NT2/D1 (cell line): ENCODE measurements at regions not wholly inside any gene's neighbourhood (a gene's known extent, or its start where the extent isn't known, plus 50 kb on each side); places are given as distances from the start of the nearest gene placed in this dataset.

ENCODE experiments used
- DNase-seq: peaks from one replicate; pipeline ENCODE4 v3.0.0-alpha.2; 2011; ENCODE audit warnings: low read depth, low spot score
- H3K27me3 ChIP-seq: 2 replicates; pipeline ENCODE4 v1.6.0; 2011; ENCODE audit warnings: mild to moderate bottlenecking; ENCODE audit not compliant: insufficient read length, insufficient read depth
- H3K36me3 ChIP-seq: 2 replicates; pipeline ENCODE4 v1.6.1; 2011; ENCODE audit warnings: mild to moderate bottlenecking, low read length, mixed read lengths; ENCODE audit not compliant: insufficient read depth, insufficient read length
- H3K4me1 ChIP-seq: 2 replicates; pipeline ENCODE4 v1.5.1; 2011; ENCODE audit not compliant: insufficient read depth, insufficient read length
- H3K4me3 ChIP-seq: 2 replicates; pipeline ENCODE4 v1.5.1; 2011; ENCODE audit warnings: low read depth; ENCODE audit not compliant: insufficient read length
- H3K9ac ChIP-seq: 2 replicates; pipeline ENCODE4 v1.6.0; 2011; ENCODE audit warnings: low read depth; ENCODE audit not compliant: insufficient read length
- H3K9me3 ChIP-seq: 2 replicates; pipeline ENCODE4 v1.5.1; 2011; ENCODE audit warnings: mild to moderate bottlenecking, low read length; ENCODE audit not compliant: insufficient read depth
- SUZ12 ChIP-seq: IDR thresholded peaks from 2 replicates; pipeline ENCODE4 v1.6.1; 2011; ENCODE audit not compliant: insufficient read length, insufficient read depth; ENCODE audit errors: extremely low read depth
- YY1 ChIP-seq: IDR thresholded peaks from 2 replicates; pipeline ENCODE4 v1.6.1; 2011; ENCODE audit not compliant: insufficient read length, insufficient read depth
- ZNF274 ChIP-seq: IDR thresholded peaks from 2 replicates; pipeline ENCODE4 v1.6.1; 2011; ENCODE audit warnings: mild to moderate bottlenecking, low read depth, low read length

GRCh38 chr2:145260081-145260480, 740.2 kb upstream of the ZEB2 start:
- DNase-seq: no peak
- no peaks in the 10 kb centered on the region for H3K36me3 ChIP-seq
- no peak for TF ChIP-seq SUZ12
- no peak for TF ChIP-seq YY1
- TF ChIP-seq ZNF274: no peak
- H3K27me3 ChIP-seq: no peaks in the 10 kb centered on the region
- H3K9ac ChIP-seq: no peak overlapping the region
- H3K9me3 ChIP-seq: no peaks in the 10 kb centered on the region
- no peaks in the 10 kb centered on the region for H3K4me1 ChIP-seq
- no peak overlapping the region for H3K4me3 ChIP-seq

- H3K9ac ChIP-seq: no peak overlapping the region
- H3K36me3 ChIP-seq: no peaks in the 10 kb centered on the region
- H3K9me3 ChIP-seq: no peaks in the 10 kb centered on the region
- no peaks in the 10 kb centered on the region for H3K4me1 ChIP-seq
- H3K27me3 ChIP-seq: no peaks in the 10 kb centered on the region
- TF ChIP-seq ZNF274: no peak
- TF ChIP-seq SUZ12: no peak
- no peak for TF ChIP-seq YY1
- DNase-seq: no peak
- H3K4me3 ChIP-seq: no peak overlapping the region
These were observed 739.1 kb upstream of the ZEB2 start for GRCh38 chr2:145258903-145259579.

GRCh38 chr2:145257931-145258330, 738.0 kb upstream of the ZEB2 start:
- Histone ChIP-seq H3K27me3 (no peaks in the 10 kb centered on the region), H3K4me3 (no peak overlapping the region), H3K4me1 (no peaks in the 10 kb centered on the region), H3K9ac (no peak overlapping the region), H3K36me3 (no peaks in the 10 kb centered on the region), H3K9me3 (no peaks in the 10 kb centered on the region)
- TF ChIP-seq YY1: no peak
- TF ChIP-seq ZNF274: no peak
- TF ChIP-seq SUZ12: no peak
- DNase-seq: no peak

GRCh38 chr2:145256551-145256950, 736.6 kb upstream of the ZEB2 start:
- Histone ChIP-seq H3K36me3 (no peaks in the 10 kb centered on the region), H3K4me3 (no peak overlapping the region), H3K9me3 (no peaks in the 10 kb centered on the region), H3K9ac (no peak overlapping the region), H3K27me3 (no peaks in the 10 kb centered on the region), H3K4me1 (no peaks in the 10 kb centered on the region)
- no peak for DNase-seq
- no peak for TF ChIP-seq ZNF274
- no peak for TF ChIP-seq SUZ12
- TF ChIP-seq YY1: no peak

GRCh38 chr2:145254291-145254690, 734.4 kb upstream of the ZEB2 start:
- H3K36me3 ChIP-seq: no peaks in the 10 kb centered on the region

GRCh38 chr2:145253492-145253891, 733.6 kb upstream of the ZEB2 start:
- no peak for TF ChIP-seq YY1
- no peak for TF ChIP-seq SUZ12
- no peak for TF ChIP-seq ZNF274
- H3K4me3 ChIP-seq: no peak overlapping the region
- no peak overlapping the region for H3K9ac ChIP-seq
- no peaks in the 10 kb centered on the region for H3K36me3 ChIP-seq
- H3K4me1 ChIP-seq: no peaks in the 10 kb centered on the region
- no peak for DNase-seq
- no peaks in the 10 kb centered on the region for H3K9me3 ChIP-seq
- H3K27me3 ChIP-seq: no peaks in the 10 kb centered on the region

More at GRCh38 chr2:145254291-145254690, 734.4 kb upstream of the ZEB2 start:
- TF ChIP-seq YY1 (no peak), SUZ12 (no peak), ZNF274 (no peak)
- Histone ChIP-seq H3K9me3 (no peaks in the 10 kb centered on the region), H3K9ac (no peak overlapping the region), H3K4me3 (no peak overlapping the region), H3K4me1 (no peaks in the 10 kb centered on the region), H3K27me3 (no peaks in the 10 kb centered on the region)
- DNase-seq: no peak

GRCh38 chr2:145245268-145245870, 725.5 kb upstream of the ZEB2 start:
- Histone ChIP-seq H3K4me3 (no peak overlapping the region), H3K9me3 (no peaks in the 10 kb centered on the region), H3K36me3 (no peaks in the 10 kb centered on the region), H3K4me1 (no peaks in the 10 kb centered on the region), H3K9ac (no peak overlapping the region), H3K27me3 (no peaks in the 10 kb centered on the region)
- TF ChIP-seq YY1 (no peak), SUZ12 (no peak), ZNF274 (no peak)
- DNase-seq: no peak
